ENCODE measurements at regions not wholly inside any gene's neighbourhood (a gene's known extent, or its start where the extent isn't known, plus 50 kb on each side); places are given as distances from the start of the nearest gene placed in this dataset.

GRCh38 chr5:57993866-57994265 is 466.0 kb downstream of the PLK2 start:
- H3K27me3 ChIP-seq, result no peaks in the 10 kb centered on the region
- WGBS, 2 donors (ENCODE audit: low coverage in 1 of 2), result 88 to 96% methylated on average over 1 of the region's 1 CpG
- no peak for ATAC-seq
- no peaks in the 10 kb centered on the region for H3K9me3 ChIP-seq
- H3K36me3 ChIP-seq, result no peaks in the 10 kb centered on the region
- no peak overlapping the region for H3K4me3 ChIP-seq
- TF ChIP-seq POLR2A (IDR thresholded peaks at IDR 0.05) (no peak), POLR2AphosphoS5 (IDR thresholded peaks at IDR 0.05) (no peak), EP300 (IDR thresholded peaks at IDR 0.05) (no peak), CTCF (IDR thresholded peaks at IDR 0.05) (no peak)
- H3K4me1 ChIP-seq, result no peaks in the 10 kb centered on the region
- no peak overlapping the region for H3K27ac ChIP-seq

GRCh38 chr5:57989378-57989777 is 470.5 kb downstream of the PLK2 start:
- ATAC-seq, result no peak
- Histone ChIP-seq H3K27me3 (no peaks in the 10 kb centered on the region), H3K9me3 (no peaks in the 10 kb centered on the region), H3K4me1 (no peaks in the 10 kb centered on the region), H3K36me3 (no peaks in the 10 kb centered on the region), H3K4me3 (no peak overlapping the region), H3K27ac (no peak overlapping the region)
- TF ChIP-seq EP300 (IDR thresholded peaks at IDR 0.05), result no peak
- TF ChIP-seq CTCF (IDR thresholded peaks at IDR 0.05), result no peak
- TF ChIP-seq POLR2A (IDR thresholded peaks at IDR 0.05), result no peak
- TF ChIP-seq POLR2AphosphoS5 (IDR thresholded peaks at IDR 0.05), result no peak
- WGBS, 2 donors (ENCODE audit: low coverage in 1 of 2), result 44 to 75% methylated on average over 3 of the region's 3 CpGs

- Histone ChIP-seq H3K27me3 (no peaks in the 10 kb centered on the region), H3K4me1 (no peaks in the 10 kb centered on the region), H3K27ac (no peak overlapping the region), H3K4me3 (no peak overlapping the region), H3K36me3 (no peaks in the 10 kb centered on the region), H3K9me3 (no peaks in the 10 kb centered on the region)
- TF ChIP-seq CTCF (IDR thresholded peaks at IDR 0.05) (no peak), POLR2A (IDR thresholded peaks at IDR 0.05) (no peak), EP300 (IDR thresholded peaks at IDR 0.05) (no peak), POLR2AphosphoS5 (IDR thresholded peaks at IDR 0.05) (no peak)
- ATAC-seq, result no peak
- WGBS, 2 donors (ENCODE audit: low coverage in 1 of 2), result 0 to 64% methylated on average over 1 of the region's 1 CpG
Measured at GRCh38 chr5:57988813-57989212, 471.1 kb downstream of the PLK2 start.

GRCh38 chr5:57987552-57987951 is 472.3 kb downstream of the PLK2 start:
- H3K27ac ChIP-seq, result no peak overlapping the region
- 50 to 70% methylated on average over 1 of the region's 1 CpG for WGBS, 2 donors (ENCODE audit: low coverage in 1 of 2)
- ATAC-seq, result no peak
- TF ChIP-seq CTCF (IDR thresholded peaks at IDR 0.05) (no peak), EP300 (IDR thresholded peaks at IDR 0.05) (no peak), POLR2AphosphoS5 (IDR thresholded peaks at IDR 0.05) (no peak), POLR2A (IDR thresholded peaks at IDR 0.05) (no peak)
- no peaks in the 10 kb centered on the region for H3K4me1 ChIP-seq
- no peak overlapping the region for H3K4me3 ChIP-seq
- no peaks in the 10 kb centered on the region for H3K9me3 ChIP-seq
- H3K36me3 ChIP-seq, result no peaks in the 10 kb centered on the region
- no peaks in the 10 kb centered on the region for H3K27me3 ChIP-seq

GRCh38 chr5:57986761-57987341 is 473.0 kb downstream of the PLK2 start:
- Histone ChIP-seq H3K4me3 (no peak overlapping the region), H3K27ac (no peak overlapping the region), H3K9me3 (no peaks in the 10 kb centered on the region), H3K4me1 (no peaks in the 10 kb centered on the region), H3K36me3 (no peaks in the 10 kb centered on the region), H3K27me3 (no peaks in the 10 kb centered on the region)
- no peak for ATAC-seq
- TF ChIP-seq EP300 (IDR thresholded peaks at IDR 0.05), result no peak
- TF ChIP-seq POLR2A (IDR thresholded peaks at IDR 0.05), result no peak
- no peak for TF ChIP-seq CTCF (IDR thresholded peaks at IDR 0.05)
- no peak for TF ChIP-seq POLR2AphosphoS5 (IDR thresholded peaks at IDR 0.05)
